HepG2 (cell line): ENCODE measurements at regions not wholly inside any gene's neighbourhood (a gene's known extent, or its start where the extent isn't known, plus 50 kb on each side); places are given as distances from the start of the nearest gene placed in this dataset.

Experiments
- ASH2L ChIP-seq: fragments of 300-600, 200-600 bp; sonication (generic); IDR thresholded peaks from 2 replicates; pipeline ENCODE4 v1.7.0; 2017; ENCODE audit warnings: low read depth, mild to moderate bottlenecking, moderate library complexity, mixed read lengths, low read length; ENCODE audit not compliant: insufficient read length
- BCLAF1 ChIP-seq: fragments of 450-650 bp; IDR thresholded peaks from 2 replicates; pipeline ENCODE4 v1.6.1; 2017; ENCODE audit warnings: mild to moderate bottlenecking
- ELF3 ChIP-seq: IDR thresholded peaks from 2 replicates; pipeline ENCODE4 v1.6.1; 2016; ENCODE audit warnings: missing genetic modification reagents, missing compliant biosample characterization
- ETS1 ChIP-seq: sonication (generic); formaldehyde crosslinking; IDR thresholded peaks from 2 replicates; pipeline ENCODE4 v1.4.0; 2020; ENCODE audit warnings: missing genetic modification reagents
- FOSL2 ChIP-seq: sonication (generic); formaldehyde crosslinking; IDR thresholded peaks from 2 replicates; pipeline ENCODE4 v1.4.0; 2020; ENCODE audit warnings: missing genetic modification reagents
- GATAD2A ChIP-seq: IDR thresholded peaks from 2 replicates; pipeline ENCODE4 v1.6.1; 2016
- GZF1 ChIP-seq: sonication (generic); formaldehyde crosslinking; IDR thresholded peaks from 2 replicates; pipeline ENCODE4 v1.5.1; 2020; ENCODE audit warnings: mild to moderate bottlenecking, missing genetic modification reagents
- HOXA5 ChIP-seq: sonication (generic); formaldehyde crosslinking; IDR thresholded peaks from 2 replicates; pipeline ENCODE4 v1.4.0; 2020; ENCODE audit warnings: missing genetic modification reagents
- KDM5A ChIP-seq: fragments of 200-600 bp; sonication (generic); IDR thresholded peaks from 2 replicates; pipeline ENCODE4 v1.7.0; 2018; ENCODE audit warnings: antibody characterized with exemption, mild to moderate bottlenecking, low read length, borderline replicate concordance
- MIXL1 ChIP-seq: IDR thresholded peaks from 2 replicates; pipeline ENCODE4 v1.6.1; 2016
- MXI1 ChIP-seq: IDR thresholded peaks from 3 replicates; pipeline ENCODE4 v1.6.1; 2012; ENCODE audit warnings: low read depth, low read length, inconsistent platforms, borderline replicate concordance
- NR1H2 ChIP-seq: sonication (generic); formaldehyde crosslinking; IDR thresholded peaks from 2 replicates; pipeline ENCODE4 v1.8.1; 2022; ENCODE audit warnings: low read depth, missing genetic modification reagents, borderline replicate concordance
- PTBP1 ChIP-seq: fragments of 200-400 bp; formaldehyde crosslinking; IDR thresholded peaks from 2 replicates; pipeline ENCODE4 v1.6.1; 2018; ENCODE audit warnings: low read length, low read depth; ENCODE audit not compliant: poor library complexity, severe bottlenecking
- RAD21 ChIP-seq: fragments of 450-650 bp; formaldehyde crosslinking; IDR thresholded peaks from 2 replicates; pipeline ENCODE4 v1.5.0; 2020; ENCODE audit warnings: mild to moderate bottlenecking
- RXRB ChIP-seq: IDR thresholded peaks from 2 replicates; pipeline ENCODE4 v1.6.1; 2016; ENCODE audit warnings: borderline replicate concordance, missing genetic modification reagents, missing compliant biosample characterization
- SIN3B ChIP-seq: fragments of 150-350 bp; IDR thresholded peaks from 2 replicates; pipeline ENCODE4 v1.6.1; 2014; ENCODE audit warnings: low read length
- SNAPC2 ChIP-seq: sonication (generic); formaldehyde crosslinking; IDR thresholded peaks from 2 replicates; pipeline ENCODE4 v1.8.1; 2022; ENCODE audit warnings: mild to moderate bottlenecking, missing genetic modification reagents
- SNAPC5 ChIP-seq: sonication (generic); formaldehyde crosslinking; IDR thresholded peaks from 2 replicates; pipeline ENCODE4 v1.8.1; 2023; ENCODE audit warnings: mild to moderate bottlenecking, missing genetic modification reagents, borderline replicate concordance
- STAT5B ChIP-seq: sonication (generic); formaldehyde crosslinking; IDR thresholded peaks from 2 replicates; pipeline ENCODE4 v1.4.0; 2020; ENCODE audit warnings: missing genetic modification reagents
- TAF15 ChIP-seq: fragments of 200-400 bp; formaldehyde crosslinking; IDR thresholded peaks from one replicate; pipeline ENCODE4 v1.6.1; 2018; ENCODE audit warnings: mild to moderate bottlenecking, low read depth, low read length; ENCODE audit not compliant: poor library complexity, severe bottlenecking
- TEAD3 ChIP-seq: optimal IDR thresholded peaks from 2 replicates; pipeline ENCODE3; 2016; ENCODE audit warnings: borderline replicate concordance
- TFDP1 ChIP-seq: IDR thresholded peaks from 2 replicates; pipeline ENCODE4 v1.6.1; 2016; ENCODE audit warnings: missing compliant biosample characterization, missing genetic modification reagents, borderline replicate concordance
- WIZ ChIP-seq: sonication (generic); formaldehyde crosslinking; IDR thresholded peaks from 2 replicates; pipeline ENCODE4 v1.5.1; 2020; ENCODE audit warnings: mild to moderate bottlenecking, missing genetic modification reagents
- ZBTB38 ChIP-seq: sonication (generic); formaldehyde crosslinking; IDR thresholded peaks from 2 replicates; pipeline ENCODE4 v1.5.1; 2020; ENCODE audit warnings: mild to moderate bottlenecking, missing genetic modification reagents
- ZFP62 ChIP-seq: sonication (generic); formaldehyde crosslinking; IDR thresholded peaks from 2 replicates; pipeline ENCODE4 v1.4.0; 2020; ENCODE audit warnings: missing genetic modification reagents
- ZNF382 ChIP-seq: sonication (generic); formaldehyde crosslinking; IDR thresholded peaks from 2 replicates; pipeline ENCODE4 v1.5.0; 2020; ENCODE audit warnings: missing genetic modification reagents, mild to moderate bottlenecking, borderline replicate concordance
- ZNF737 ChIP-seq: sonication (generic); formaldehyde crosslinking; IDR thresholded peaks from 2 replicates; pipeline ENCODE4 v1.5.0; 2020; ENCODE audit warnings: missing genetic modification reagents, mild to moderate bottlenecking, borderline replicate concordance
- ZNF773 ChIP-seq: sonication (generic); formaldehyde crosslinking; IDR thresholded peaks from 2 replicates; pipeline ENCODE4 v1.4.0; 2020; ENCODE audit warnings: missing genetic modification reagents, borderline replicate concordance
- ZNF879 ChIP-seq: sonication (generic); formaldehyde crosslinking; IDR thresholded peaks from 2 replicates; pipeline ENCODE4 v1.8.1; 2023; ENCODE audit warnings: missing genetic modification reagents

GRCh38 chr4:157992038-157992705 lies 180.7 kb downstream of the GASK1B start (continued):
- TF ChIP-seq HOXA5 (CRISPR knock-in tag) (0 out of 2 replicates have a peak, but pooled peaks have one; percentile 33), NR1H2 (no peak), SNAPC5 (CRISPR knock-in tag) (no peak), GZF1 (CRISPR knock-in tag) (peak; percentile 98), STAT5B (CRISPR knock-in tag) (no peak), MIXL1 (CRISPR knock-in tag) (peak; percentile 42; the same call in 1 of the 2 replicates), TAF15 (no peak), ELF3 (no peak), BCLAF1 (no peak), PTBP1 (no peak), SNAPC2 (no peak), TEAD3 (no peak), ETS1 (CRISPR knock-in tag) (no peak), ZNF773 (CRISPR knock-in tag) (no peak), SIN3B (peak; percentile 24; the same call in 1 of the 2 replicates), TFDP1 (CRISPR knock-in tag) (no peak), WIZ (CRISPR knock-in tag) (no peak), FOSL2 (CRISPR knock-in tag) (no peak), ZNF382 (CRISPR knock-in tag) (no peak), RXRB (CRISPR knock-in tag) (peak; percentile 41; the same call in 1 of the 2 replicates), ZFP62 (no peak), KDM5A (peak; percentile 65; the same call in 1 of the 2 replicates), ZNF737 (no peak), ASH2L (no peak), RAD21 (peak; percentile 76), GATAD2A (CRISPR knock-in tag) (peak; percentile 77), MXI1 (no peak), ZBTB38 (CRISPR knock-in tag) (no peak), ZNF879 (CRISPR knock-in tag) (no peak)
